ENCODE measurements at regions not wholly inside any gene's neighbourhood (a gene's known extent, or its start where the extent isn't known, plus 50 kb on each side); places are given as distances from the start of the nearest gene placed in this dataset.

GRCh38 chr3:73292220-73292619 lies 230.8 kb downstream of the EBLN2 start:
- dilution Hi-C loops (cut with HindIII; ENCODE audit: low sequenced_read_pairs, unreplicated experiment), result no loop called here
- Histone ChIP-seq H2AK5ac (ENCODE audit: low read depth, low read length) (no peak overlapping the region), H2BK15ac (ENCODE audit: low read depth, low read length) (no peak overlapping the region), H3K36me3 (ENCODE audit: control insufficient read depth, insufficient read depth, low read length) (no peaks in the 10 kb centered on the region), H3K4ac (ENCODE audit: low read depth, low read length) (no peak overlapping the region), H3K56ac (ENCODE audit: extremely low read depth, insufficient read depth, low read length) (no peak overlapping the region), H3K4me3 (ENCODE audit: insufficient read depth, low read depth, low read length) (no peak overlapping the region), H3K27ac (ENCODE audit: insufficient read depth, low read length) (no peak overlapping the region), H2AK9ac (replicated peaks; ENCODE audit: low read depth, low read length, poor library complexity) (no peak overlapping the region), H3K23ac (ENCODE audit: low read depth, low read length) (no peak overlapping the region), H3K14ac (replicated peaks; ENCODE audit: low read depth, low read length) (no peak overlapping the region), H2AFZ (replicated peaks; ENCODE audit: low read length, poor library complexity) (no peak overlapping the region), H2BK20ac (ENCODE audit: low read depth, low read length) (no peak overlapping the region), H4K91ac (ENCODE audit: insufficient read depth, low read depth, low read length) (no peak overlapping the region), H3K18ac (ENCODE audit: low read depth, low read length) (no peak overlapping the region), H3K9me1 (ENCODE audit: insufficient read depth, low read length) (no peaks in the 10 kb centered on the region), H2BK120ac (ENCODE audit: low read depth, low read length) (no peak overlapping the region), H3K27me3 (ENCODE audit: control insufficient read depth, insufficient read depth, low read length) (no peaks in the 10 kb centered on the region), H3K79me1 (ENCODE audit: low read depth in 1 of 2, low read length in 2 of 2) (no peaks in the 10 kb centered on the region), H3K4me2 (ENCODE audit: low read depth, low read length) (no peak overlapping the region), H4K8ac (ENCODE audit: low read depth in 2 of 2, low read length in 2 of 2) (no peak overlapping the region), H2BK5ac (ENCODE audit: low read depth, low read length, poor library complexity, severe bottlenecking) (no peak overlapping the region), H4K20me1 (ENCODE audit: insufficient read depth, low read length) (no peaks in the 10 kb centered on the region), H3K4me1 (ENCODE audit: control insufficient read depth, insufficient read depth, low read length) (no peaks in the 10 kb centered on the region), H3K9ac (ENCODE audit: low read depth, low read length) (no peak overlapping the region), H4K5ac (ENCODE audit: low read depth, low read length) (no peak overlapping the region), H3K9me3 (ENCODE audit: control insufficient read depth, insufficient read depth, low read length) (no peaks in the 10 kb centered on the region)
- intact Hi-C loops (cut with micrococcal nuclease), result no loop called here
- ATAC-seq (ENCODE audit: low read depth) (no peak), DNase-seq (no peak)
- no TSS peak for BruUV-seq (replicated peaks)
- in situ Hi-C loops (cut with MboI; ENCODE audit: low sequenced_read_pairs), result no loop called here
- TF ChIP-seq RCOR1 (IDR thresholded peaks at IDR 0.05; ENCODE audit: insufficient replicate concordance, low read length) (no peak), RFX5 (IDR thresholded peaks at IDR 0.05; ENCODE audit: low read depth, low read length) (no peak), BHLHE40 (IDR thresholded peaks at IDR 0.05; ENCODE audit: low read depth, low read length) (no peak), RAD21 (IDR thresholded peaks at IDR 0.05; ENCODE audit: low read length) (no peak), CTCF (conservative IDR thresholded peaks at IDR 0.05; ENCODE audit: low read depth, low read length) (no peak), MAZ (IDR thresholded peaks at IDR 0.05; ENCODE audit: borderline replicate concordance, low read depth, low read length) (no peak), MAFK (IDR thresholded peaks at IDR 0.05; ENCODE audit: low read depth, low read length) (no peak), ELK1 (IDR thresholded peaks at IDR 0.05; ENCODE audit: borderline replicate concordance, low read depth, low read length) (no peak), MXI1 (IDR thresholded peaks at IDR 0.05; ENCODE audit: borderline replicate concordance, low read depth, low read length) (no peak), NFE2L2 (IDR thresholded peaks at IDR 0.05; ENCODE audit: low read depth, low read length) (no peak), CEBPB (IDR thresholded peaks at IDR 0.05; ENCODE audit: low read depth, low read length) (no peak), CHD1 (IDR thresholded peaks at IDR 0.05; ENCODE audit: low read depth, low read length) (no peak), FOS (IDR thresholded peaks at IDR 0.05; ENCODE audit: low read depth, low read length) (no peak), SMC3 (IDR thresholded peaks at IDR 0.05; ENCODE audit: low read depth, low read length) (no peak), USF2 (IDR thresholded peaks at IDR 0.05; ENCODE audit: low read depth, low read length) (no peak), POLR2A (IDR thresholded peaks at IDR 0.05; ENCODE audit: low read depth, low read length) (no peak)
- CTCF ChIA-PET, result no interaction called here
- POLR2A ChIA-PET (ENCODE audit: unreplicated experiment), result no interaction called here
- WGBS, 2 experiments (ENCODE audit: extremely low coverage in 2 of 2, insufficient read length in 1 of 2), result no CpG with 5 or more reads among the region's 4 CpGs
